Caco-2 (cell line): ENCODE measurements at regions not wholly inside any gene's neighbourhood (a gene's known extent, or its start where the extent isn't known, plus 50 kb on each side); places are given as distances from the start of the nearest gene placed in this dataset.

Source experiments
- BruUV-seq: library from RNA; stranded (reverse); fragments of 400-500 nt; replicated peaks from 2 replicates; lab custom pipeline; 2021; lab: Mats Ljungman, UMichigan
- CTCF ChIA-PET: fragments of 300-600 bp; sonication (Branson Sonifier 250); formaldehyde crosslinking; loops from one replicate; lab custom pipeline; 2022; ENCODE audit warnings: antibody characterized with exemption; lab: Charles Lee
- POLR2A ChIA-PET: fragments of 300-600 bp; sonication (Branson Sonifier 250); formaldehyde crosslinking; loops from one replicate; lab custom pipeline; 2022; ENCODE audit warnings: antibody characterized with exemption; lab: Charles Lee
- DNase-seq, 2 experiments: peaks; one replicate each; pipeline versions ENCODE4 v3.0.0 to v3.0.0-alpha.2; 2020 to 2022
- H3K27me3 ChIP-seq: replicated peaks from 2 replicates; pipeline ENCODE4 v1.6.0; 2011; ENCODE audit warnings: low read length; ENCODE audit not compliant: control insufficient read depth, insufficient read depth
- H3K36me3 ChIP-seq: 2 replicates; pipeline ENCODE4 v1.5.1; 2011; ENCODE audit warnings: low read length; ENCODE audit not compliant: control insufficient read depth, insufficient read depth
- H3K4me1 ChIP-seq: fragments of 250-450 bp; sonication (Bioruptor Pico); 2 replicates; pipeline ENCODE4 v1.5.1; 2020; ENCODE audit warnings: mild to moderate bottlenecking
- H3K4me3 ChIP-seq: 2 replicates; pipeline ENCODE4 v1.5.1; 2011; ENCODE audit warnings: low read depth, mild to moderate bottlenecking, control low read depth, low read length
- H3K9me3 ChIP-seq: fragments of 250-450 bp; sonication (Bioruptor Pico); 2 replicates; pipeline ENCODE4 v1.5.1; 2020; ENCODE audit warnings: mild to moderate bottlenecking, moderate library complexity
- H3K27ac Mint-ChIP-seq: one replicate; pipeline ENCODE4 v1.8.0; 2022; ENCODE audit warnings: mixed read lengths; ENCODE audit not compliant: unreplicated experiment
- H3K27me3 Mint-ChIP-seq: one replicate; pipeline ENCODE4 v1.8.0; 2022; ENCODE audit warnings: mixed read lengths; ENCODE audit not compliant: insufficient read depth, unreplicated experiment
- H3K36me3 Mint-ChIP-seq: one replicate; pipeline ENCODE4 v1.8.0; 2022; ENCODE audit warnings: mild to moderate bottlenecking, mixed read lengths; ENCODE audit not compliant: insufficient read depth, unreplicated experiment
- H3K4me1 Mint-ChIP-seq: one replicate; pipeline ENCODE4 v1.8.0; 2022; ENCODE audit warnings: low read depth, mixed read lengths; ENCODE audit not compliant: unreplicated experiment
- H3K4me3 Mint-ChIP-seq: one replicate; pipeline ENCODE4 v1.8.0; 2022; ENCODE audit warnings: mild to moderate bottlenecking, moderate library complexity, mixed read lengths; ENCODE audit not compliant: unreplicated experiment
- H3K9me3 Mint-ChIP-seq: one replicate; pipeline ENCODE4 v1.8.0; 2022; ENCODE audit warnings: mixed read lengths; ENCODE audit not compliant: unreplicated experiment
- intact Hi-C: fragments of 100-400 bp; cut with micrococcal nuclease; formaldehyde crosslinking; loops from one replicate; pipeline ENCODE4 v1.10.0; 2022; ENCODE audit not compliant: unreplicated experiment
- TF ChIP-seq, protein P1 (sequence below), 2 experiments: fragments of 200-600 bp in 1 of 2; IDR thresholded peaks; 1 replicate in 1 of 2; 2 replicates in 1 of 2; pipeline versions ENCODE4 v1.5.1 to v1.8.0; 2011 to 2022; ENCODE audit warnings: antibody characterized with exemption in 1 of 2, control low read depth in 1 of 2, inconsistent platforms in 1 of 2, low read depth in 1 of 2, low read length in 1 of 2, mild to moderate bottlenecking in 1 of 2, moderate library complexity in 1 of 2; ENCODE audit not compliant: insufficient read depth in 1 of 2, severe bottlenecking in 1 of 2, unreplicated experiment in 1 of 2

DNA sequence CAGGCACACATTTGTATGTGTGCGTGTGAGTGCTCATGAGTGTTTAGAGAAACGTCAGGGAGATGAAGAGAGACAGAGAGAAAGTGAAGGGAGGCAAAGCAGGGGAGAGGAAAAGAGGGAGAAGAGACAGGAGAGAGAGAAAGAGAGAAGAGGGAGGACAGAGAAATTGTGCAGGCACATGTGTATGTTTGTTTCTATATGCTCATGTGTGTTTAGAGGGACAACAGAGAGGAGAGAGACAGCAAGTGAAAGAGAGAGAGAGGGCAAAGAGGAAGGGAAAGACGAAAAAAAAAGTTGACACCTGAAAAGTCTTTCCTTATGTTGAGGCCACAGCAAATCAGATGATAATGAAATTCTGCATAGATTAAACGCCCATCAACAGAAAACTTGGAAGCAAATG lies 541.1 kb downstream of the TNS1 start:
- no peaks in the 10 kb centered on the region for H3K27me3 ChIP-seq
- intact Hi-C loops, result no loop called here
- no TSS peak for BruUV-seq
- H3K9me3 ChIP-seq, result peaks cover 4% of the 10 kb centered on the region; the same call in 1 of the 2 replicates
- H3K4me3 ChIP-seq, result no peak overlapping the region
- DNase-seq, result no peak
- no peaks in the 10 kb centered on the region for H3K27me3 Mint-ChIP-seq
- no peak overlapping the region for H3K27ac Mint-ChIP-seq
- H3K4me3 Mint-ChIP-seq, result no peak overlapping the region
- ChIA-PET POLR2A (no interaction called here), CTCF (no interaction called here)
- H3K4me1 Mint-ChIP-seq, result no peaks in the 10 kb centered on the region
- peaks cover 12% of the 10 kb centered on the region for H3K9me3 Mint-ChIP-seq
- no peaks in the 10 kb centered on the region for H3K36me3 ChIP-seq
- no peaks in the 10 kb centered on the region for H3K36me3 Mint-ChIP-seq
- TF ChIP-seq, protein P1, sequence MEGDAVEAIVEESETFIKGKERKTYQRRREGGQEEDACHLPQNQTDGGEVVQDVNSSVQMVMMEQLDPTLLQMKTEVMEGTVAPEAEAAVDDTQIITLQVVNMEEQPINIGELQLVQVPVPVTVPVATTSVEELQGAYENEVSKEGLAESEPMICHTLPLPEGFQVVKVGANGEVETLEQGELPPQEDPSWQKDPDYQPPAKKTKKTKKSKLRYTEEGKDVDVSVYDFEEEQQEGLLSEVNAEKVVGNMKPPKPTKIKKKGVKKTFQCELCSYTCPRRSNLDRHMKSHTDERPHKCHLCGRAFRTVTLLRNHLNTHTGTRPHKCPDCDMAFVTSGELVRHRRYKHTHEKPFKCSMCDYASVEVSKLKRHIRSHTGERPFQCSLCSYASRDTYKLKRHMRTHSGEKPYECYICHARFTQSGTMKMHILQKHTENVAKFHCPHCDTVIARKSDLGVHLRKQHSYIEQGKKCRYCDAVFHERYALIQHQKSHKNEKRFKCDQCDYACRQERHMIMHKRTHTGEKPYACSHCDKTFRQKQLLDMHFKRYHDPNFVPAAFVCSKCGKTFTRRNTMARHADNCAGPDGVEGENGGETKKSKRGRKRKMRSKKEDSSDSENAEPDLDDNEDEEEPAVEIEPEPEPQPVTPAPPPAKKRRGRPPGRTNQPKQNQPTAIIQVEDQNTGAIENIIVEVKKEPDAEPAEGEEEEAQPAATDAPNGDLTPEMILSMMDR (IDR thresholded peaks at IDR 0.05; ENCODE audit: insufficient read depth in 1 of 2, low read depth in 1 of 2, low read length in 1 of 2, severe bottlenecking in 1 of 2, unreplicated experiment in 1 of 2), result no peak
- H3K4me1 ChIP-seq, result no peaks in the 10 kb centered on the region

DNA sequence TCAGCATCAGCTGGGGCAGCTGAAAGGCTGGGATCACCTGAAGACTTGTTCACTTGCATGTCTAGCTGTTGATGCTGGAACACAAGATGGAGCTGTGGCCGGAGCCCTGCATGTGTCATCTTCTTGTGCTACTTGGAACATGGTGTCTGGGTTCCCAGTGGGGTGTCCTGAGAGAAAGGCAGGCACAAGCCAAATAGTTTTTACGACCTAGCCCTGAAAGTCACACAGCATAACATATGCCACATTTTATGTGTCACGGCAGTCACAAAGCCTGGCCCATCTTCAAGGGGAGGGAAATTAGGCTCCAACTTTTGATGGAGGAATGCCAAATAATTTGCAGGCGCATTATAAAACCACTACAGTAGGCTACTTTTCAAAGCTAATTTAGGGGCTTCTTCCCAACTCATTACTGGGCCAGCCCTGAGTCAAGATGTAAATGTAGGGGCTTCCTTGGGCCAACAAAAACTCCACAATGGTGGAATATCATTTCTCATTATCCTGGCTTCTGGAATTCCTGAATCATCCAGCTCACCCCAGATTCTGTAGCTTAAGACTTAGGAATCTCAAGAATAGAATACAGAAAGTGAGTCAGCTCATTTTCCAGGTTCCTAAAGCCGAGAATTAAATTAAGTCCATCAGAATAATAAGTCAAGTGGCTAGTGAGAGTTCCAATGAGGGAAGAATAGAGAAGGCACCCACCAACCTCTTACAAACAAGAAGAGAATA lies 543.0 kb downstream of the TNS1 start:
- Mint-ChIP-seq H3K36me3 (no peaks in the 10 kb centered on the region), H3K27me3 (no peaks in the 10 kb centered on the region), H3K9me3 (peaks cover 12% of the 10 kb centered on the region), H3K27ac (no peak overlapping the region), H3K4me3 (no peak overlapping the region), H3K4me1 (peaks cover 15% of the 10 kb centered on the region)
- Histone ChIP-seq H3K4me3 (no peak overlapping the region), H3K36me3 (no peaks in the 10 kb centered on the region), H3K27me3 (no peaks in the 10 kb centered on the region), H3K9me3 (peaks cover 4% of the 10 kb centered on the region; the same call in 1 of the 2 replicates), H3K4me1 (peaks cover 6% of the 10 kb centered on the region; the same call in 1 of the 2 replicates)
- TF ChIP-seq, protein P1 (IDR thresholded peaks at IDR 0.05; ENCODE audit: insufficient read depth in 1 of 2, low read depth in 1 of 2, low read length in 1 of 2, severe bottlenecking in 1 of 2, unreplicated experiment in 1 of 2), result no peak
- DNase-seq, result no peak
- CTCF ChIA-PET, result no interaction called here
- POLR2A ChIA-PET, result no interaction called here
- intact Hi-C loops, result no loop called here
- no TSS peak for BruUV-seq

DNA sequence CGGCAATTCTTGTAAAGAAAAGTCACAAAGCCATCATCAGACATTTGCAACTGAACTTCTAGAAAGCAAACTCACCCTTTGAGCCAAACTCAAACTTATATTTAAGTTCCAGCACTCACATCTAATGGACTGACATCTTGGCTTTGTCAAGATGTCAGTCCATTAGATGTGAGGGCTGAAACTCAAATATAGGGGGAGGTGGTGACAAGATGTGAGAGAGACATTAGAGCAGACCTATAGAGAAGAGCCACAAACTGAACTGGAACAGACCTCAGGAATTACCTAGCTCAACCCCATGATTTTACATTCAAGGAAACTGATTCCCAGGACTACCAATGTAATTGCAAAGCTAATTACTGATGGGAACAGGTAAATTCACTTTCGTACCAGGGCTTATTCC lies 543.8 kb downstream of the TNS1 start:
- CTCF ChIA-PET, result no interaction called here
- H3K4me3 ChIP-seq, result no peak overlapping the region
- Mint-ChIP-seq H3K9me3 (peaks cover 17% of the 10 kb centered on the region), H3K4me1 (peaks cover 15% of the 10 kb centered on the region), H3K36me3 (no peaks in the 10 kb centered on the region), H3K4me3 (no peak overlapping the region), H3K27ac (no peak overlapping the region), H3K27me3 (no peaks in the 10 kb centered on the region)
- peaks cover 6% of the 10 kb centered on the region; the same call in 1 of the 2 replicates for H3K4me1 ChIP-seq
- TF ChIP-seq, protein P1 (IDR thresholded peaks at IDR 0.05; ENCODE audit: insufficient read depth in 1 of 2, low read depth in 1 of 2, low read length in 1 of 2, severe bottlenecking in 1 of 2, unreplicated experiment in 1 of 2), result no peak
- peaks cover 4% of the 10 kb centered on the region; the same call in 1 of the 2 replicates for H3K9me3 ChIP-seq
- BruUV-seq, result no TSS peak
- intact Hi-C loops, result no loop called here
- POLR2A ChIA-PET, result no interaction called here
- H3K36me3 ChIP-seq, result no peaks in the 10 kb centered on the region
- DNase-seq, result no peak
- H3K27me3 ChIP-seq, result no peaks in the 10 kb centered on the region
